NCI-H1417 treated with DMSO at 0.1 percent for 48 hours (cell line): ENCODE measurements at regions not wholly inside any gene's neighbourhood (a gene's known extent, or its start where the extent isn't known, plus 50 kb on each side); places are given as distances from the start of the nearest gene placed in this dataset.
"Not testable (repeated sequence)": the region's sequence is repeated elsewhere in the genome, so short reads cannot be mapped to it uniquely, and the experiment has no call there.

Source experiments
- DNase-seq: peaks from one replicate; lab custom pipeline; 2025; lab: John Stamatoyannopoulos, UW

GRCh38 chr1:78203410-78203982 is 157.7 kb downstream of the GIPC2 start:
- not testable (repeated sequence) for DNase-seq

GRCh38 chr1:78210175-78210574 is 164.4 kb downstream of the GIPC2 start:
- no peak for DNase-seq

GRCh38 chr1:78211483-78212092 is 165.8 kb downstream of the GIPC2 start:
- no peak for DNase-seq

- DNase-seq = no peak
Observed at GRCh38 chr1:78214334-78214733, 168.6 kb downstream of the GIPC2 start.

GRCh38 chr1:78222225-78222959 is 176.6 kb downstream of the GIPC2 start:
- no peak for DNase-seq

- no peak for DNase-seq
Observed at GRCh38 chr1:78222960-78223358, 177.2 kb downstream of the GIPC2 start.

GRCh38 chr1:78223417-78224215 is 177.8 kb downstream of the GIPC2 start:
- no peak for DNase-seq

- DNase-seq = no peak
Observed at GRCh38 chr1:78224246-78224785, 178.6 kb downstream of the GIPC2 start.

- no peak for DNase-seq
Observed at GRCh38 chr1:78224861-78225552, 179.2 kb downstream of the GIPC2 start.

- no peak for DNase-seq
Observed at GRCh38 chr1:78226784-78227183, 181.0 kb downstream of the GIPC2 start.

- DNase-seq = no peak
Observed at GRCh38 chr1:78227705-78228635, 182.2 kb downstream of the GIPC2 start.

- DNase-seq = no peak
Observed at GRCh38 chr1:78229344-78229743, 183.6 kb downstream of the GIPC2 start.

GRCh38 chr1:78231477-78231876 is 185.7 kb downstream of the GIPC2 start:
- no peak for DNase-seq

- no peak for DNase-seq
Observed at GRCh38 chr1:78231894-78232293, 186.1 kb downstream of the GIPC2 start.

- DNase-seq = no peak
Observed at GRCh38 chr1:78232630-78233029, 186.9 kb downstream of the GIPC2 start.

- DNase-seq = no peak
Observed at GRCh38 chr1:78234496-78234895, 188.7 kb downstream of the GIPC2 start.

- DNase-seq = no peak
Observed at GRCh38 chr1:78236716-78237115, 190.9 kb downstream of the GIPC2 start.

GRCh38 chr1:78237364-78237916 is 191.7 kb downstream of the GIPC2 start:
- DNase-seq = no peak

- no peak for DNase-seq
Observed at GRCh38 chr1:78240191-78240590, 194.4 kb downstream of the GIPC2 start.

GRCh38 chr1:78240755-78241154 is 195.0 kb downstream of the GIPC2 start:
- DNase-seq = no peak
